IMR-90 (cell line): ENCODE measurements at regions not wholly inside any gene's neighbourhood (a gene's known extent, or its start where the extent isn't known, plus 50 kb on each side); places are given as distances from the start of the nearest gene placed in this dataset.

ENCODE experiments used
- ATAC-seq: fragments of 200-7000 bp; cut with Tn5 transposase; 2 replicates; pipeline ENCODE4 v1.9.1; 2020; ENCODE audit warnings: low read depth, mild to moderate bottlenecking, moderate library complexity
- BruUV-seq: library from RNA; stranded (reverse); fragments of 400-500 nt; replicated peaks from 2 replicates; lab custom pipeline; 2021; lab: Mats Ljungman, UMichigan
- CTCF ChIA-PET: fragments of 300-600 bp; formaldehyde crosslinking; extraction: SDS; loops from one replicate; lab custom pipeline; 2021; ENCODE audit warnings: antibody characterized with exemption; lab: Yijun Ruan, JAX
- POLR2A ChIA-PET: fragments of 300-600 bp; sonication (Branson Sonifier 250); formaldehyde crosslinking; loops from one replicate; lab custom pipeline; 2022; ENCODE audit warnings: antibody characterized with exemption; ENCODE audit not compliant: unreplicated experiment; lab: Charles Lee
- DNase-seq: peaks from one replicate; pipeline ENCODE4 v3.0.0; 2013
- H2AFZ ChIP-seq: replicated peaks from 2 replicates; pipeline ENCODE3; 2013; ENCODE audit warnings: low read length, mild to moderate bottlenecking; ENCODE audit not compliant: poor library complexity
- H2AK5ac ChIP-seq: 2 replicates; pipeline ENCODE4 v1.6.1; 2013; ENCODE audit warnings: low read depth, low read length, inconsistent platforms
- H2AK9ac ChIP-seq: replicated peaks from 2 replicates; pipeline ENCODE3; 2013; ENCODE audit warnings: mild to moderate bottlenecking, low read depth, low read length, moderate library complexity; ENCODE audit not compliant: poor library complexity
- H2BK120ac ChIP-seq: 2 replicates; pipeline ENCODE4 v1.6.1; 2013; ENCODE audit warnings: low read depth, low read length, inconsistent platforms
- H2BK15ac ChIP-seq: 3 replicates; pipeline ENCODE4 v1.6.1; 2013; ENCODE audit warnings: low read depth, low read length, inconsistent platforms
- H2BK20ac ChIP-seq: 2 replicates; pipeline ENCODE4 v1.6.1; 2013; ENCODE audit warnings: low read depth, mild to moderate bottlenecking, inconsistent platforms, low read length, moderate library complexity
- H2BK5ac ChIP-seq: 2 replicates; pipeline ENCODE4 v1.6.1; 2013; ENCODE audit warnings: mild to moderate bottlenecking, low read depth, low read length, inconsistent platforms; ENCODE audit not compliant: poor library complexity, severe bottlenecking
- H3K14ac ChIP-seq: replicated peaks from 2 replicates; pipeline ENCODE4 v1.6.1; 2013; ENCODE audit warnings: low read depth, low read length, inconsistent platforms
- H3K18ac ChIP-seq: 2 replicates; pipeline ENCODE4 v1.6.1; 2013; ENCODE audit warnings: low read depth, low read length, control low read depth
- H3K23ac ChIP-seq: 2 replicates; pipeline ENCODE4 v1.6.1; 2013; ENCODE audit warnings: low read depth, low read length, inconsistent platforms
- H3K27ac ChIP-seq: 2 replicates; pipeline ENCODE4 v1.5.1; 2013; ENCODE audit warnings: mild to moderate bottlenecking, control low read depth, low read length; ENCODE audit not compliant: insufficient read depth
- H3K27me3 ChIP-seq: 2 replicates; pipeline ENCODE4 v1.6.1; 2013; ENCODE audit warnings: low read length; ENCODE audit not compliant: control insufficient read depth, insufficient read depth
- H3K36me3 ChIP-seq: 2 replicates; pipeline ENCODE4 v1.6.1; 2013; ENCODE audit warnings: low read length, mixed read lengths; ENCODE audit not compliant: control insufficient read depth, insufficient read depth
- H3K4ac ChIP-seq: 2 replicates; pipeline ENCODE4 v1.6.1; 2013; ENCODE audit warnings: low read depth, low read length, inconsistent platforms
- H3K4me1 ChIP-seq: 2 replicates; pipeline ENCODE4 v1.6.1; 2013; ENCODE audit warnings: low read length, mixed read lengths; ENCODE audit not compliant: control insufficient read depth, insufficient read depth
- H3K4me2 ChIP-seq: 2 replicates; pipeline ENCODE4 v1.6.1; 2013; ENCODE audit warnings: low read depth, mild to moderate bottlenecking, control low read depth, low read length, moderate library complexity
- H3K4me3 ChIP-seq: 2 replicates; pipeline ENCODE4 v1.5.1; 2013; ENCODE audit warnings: low read depth, mild to moderate bottlenecking, control low read depth, low read length, moderate library complexity; ENCODE audit not compliant: insufficient read depth
- H3K56ac ChIP-seq: 2 replicates; pipeline ENCODE4 v1.6.1; 2013; ENCODE audit warnings: low read length, inconsistent platforms; ENCODE audit not compliant: insufficient read depth; ENCODE audit errors: extremely low read depth
- H3K79me1 ChIP-seq, 2 experiments: 2 replicates each; pipeline ENCODE4 v1.6.1; 2013; ENCODE audit warnings: low read length in 2 of 2, inconsistent platforms in 1 of 2, low read depth in 1 of 2
- H3K9ac ChIP-seq: 2 replicates; pipeline ENCODE4 v1.6.1; 2013; ENCODE audit warnings: low read depth, low read length, control low read depth
- H3K9me1 ChIP-seq: 2 replicates; pipeline ENCODE4 v1.6.1; 2013; ENCODE audit warnings: low read length, inconsistent platforms; ENCODE audit not compliant: insufficient read depth
- H3K9me3 ChIP-seq: 2 replicates; pipeline ENCODE4 v1.6.1; 2013; ENCODE audit warnings: low read length; ENCODE audit not compliant: control insufficient read depth, insufficient read depth
- H4K20me1 ChIP-seq: 2 replicates; pipeline ENCODE4 v1.6.1; 2013; ENCODE audit warnings: low read length, inconsistent platforms; ENCODE audit not compliant: insufficient read depth
- H4K5ac ChIP-seq: 2 replicates; pipeline ENCODE4 v1.6.1; 2013; ENCODE audit warnings: mild to moderate bottlenecking, low read depth, low read length, control low read depth
- H4K8ac ChIP-seq, 2 experiments: 2 replicates each; pipeline ENCODE4 v1.6.1; 2013; ENCODE audit warnings: low read depth in 2 of 2, low read length in 2 of 2, control low read depth in 1 of 2, inconsistent platforms in 1 of 2
- H4K91ac ChIP-seq: 2 replicates; pipeline ENCODE4 v1.6.1; 2013; ENCODE audit warnings: low read depth, low read length, inconsistent platforms; ENCODE audit not compliant: insufficient read depth
- BHLHE40 ChIP-seq: fragments of 150-350 bp; IDR thresholded peaks from 2 replicates; pipeline ENCODE4 v1.6.1; 2016; ENCODE audit warnings: mild to moderate bottlenecking, low read depth, low read length
- CEBPB ChIP-seq: IDR thresholded peaks from 2 replicates; pipeline ENCODE4 v1.6.1; 2012; ENCODE audit warnings: low read depth, low read length, improper control_type of control experiment
- CHD1 ChIP-seq: IDR thresholded peaks from 2 replicates; pipeline ENCODE4 v1.6.1; 2012; ENCODE audit warnings: low read depth, low read length, improper control_type of control experiment
- ELK1 ChIP-seq: fragments of 150-350 bp; IDR thresholded peaks from 2 replicates; pipeline ENCODE4 v1.6.1; 2016; ENCODE audit warnings: low read depth, mild to moderate bottlenecking, low read length, moderate library complexity, borderline replicate concordance
- FOS ChIP-seq: fragments of 150-350 bp; IDR thresholded peaks from 2 replicates; pipeline ENCODE4 v1.6.1; 2016; ENCODE audit warnings: low read depth, low read length
- MAFK ChIP-seq: IDR thresholded peaks from 2 replicates; pipeline ENCODE4 v1.6.1; 2012; ENCODE audit warnings: low read depth, low read length, improper control_type of control experiment
- MAZ ChIP-seq: IDR thresholded peaks from 2 replicates; pipeline ENCODE4 v1.6.1; 2012; ENCODE audit warnings: low read depth, mild to moderate bottlenecking, low read length, improper control_type of control experiment, moderate library complexity, borderline replicate concordance
- MXI1 ChIP-seq: IDR thresholded peaks from 2 replicates; pipeline ENCODE4 v1.6.1; 2012; ENCODE audit warnings: low read depth, mild to moderate bottlenecking, low read length, moderate library complexity, borderline replicate concordance
- NFE2L2 ChIP-seq: fragments of 150-350 bp; IDR thresholded peaks from 2 replicates; pipeline ENCODE4 v1.6.1; 2016; ENCODE audit warnings: low read depth, mild to moderate bottlenecking, low read length
- POLR2A ChIP-seq: IDR thresholded peaks from 2 replicates; pipeline ENCODE4 v1.6.1; 2012; ENCODE audit warnings: mild to moderate bottlenecking, low read depth, low read length
- RAD21 ChIP-seq: IDR thresholded peaks from 2 replicates; pipeline ENCODE4 v1.6.1; 2012; ENCODE audit warnings: low read length, improper control_type of control experiment
- RCOR1 ChIP-seq: IDR thresholded peaks from 2 replicates; pipeline ENCODE4 v1.6.1; 2012; ENCODE audit warnings: mild to moderate bottlenecking, low read length, improper control_type of control experiment; ENCODE audit not compliant: insufficient replicate concordance
- RFX5 ChIP-seq: IDR thresholded peaks from 2 replicates; pipeline ENCODE4 v1.8.0; 2012; ENCODE audit warnings: low read depth, mild to moderate bottlenecking, low read length, moderate library complexity
- SMC3 ChIP-seq: fragments of 150-350 bp; IDR thresholded peaks from 2 replicates; pipeline ENCODE4 v1.6.1; 2016; ENCODE audit warnings: low read depth, mild to moderate bottlenecking, antibody characterized with exemption, low read length, moderate library complexity
- WGBS, 2 experiments: methylation state at CpG; one replicate each; pipeline versions ENCODE4 v1.1.5 to v1.1.7; 2013; ENCODE audit warnings: missing lambda C conversion rate in 2 of 2; ENCODE audit not compliant: insufficient read length in 1 of 2; ENCODE audit errors: extremely low coverage in 2 of 2; 5-methylcytosine and 5-hydroxymethylcytosine counted together
- dilution Hi-C: fragments of 300-500 bp; cut with HindIII; formaldehyde crosslinking; loops from one replicate; pipeline ENCODE4 v1.14.3; 2018; ENCODE audit warnings: low sequenced_read_pairs; ENCODE audit not compliant: unreplicated experiment
- in situ Hi-C: fragments of 300-500 bp; cut with MboI; formaldehyde crosslinking; loops from 3 replicates; pipeline ENCODE4 v1.14.3; 2019; ENCODE audit warnings: low sequenced_read_pairs, inconsistent platforms, mixed read lengths
- intact Hi-C: fragments of 100-400 bp; cut with micrococcal nuclease; formaldehyde crosslinking; loops from 2 replicates; pipeline ENCODE4 v1.10.0; 2022
- TF ChIP-seq, protein P1 (sequence below): conservative IDR thresholded peaks from 2 replicates; pipeline ENCODE4 v1.5.1; 2012; ENCODE audit warnings: mild to moderate bottlenecking, low read depth, low read length, improper control_type of control experiment
- TF ChIP-seq, protein P2 (sequence below): fragments of 150-350 bp; IDR thresholded peaks from 2 replicates; pipeline ENCODE4 v1.6.1; 2017; ENCODE audit warnings: mild to moderate bottlenecking, antibody characterized with exemption, low read length, low read depth

DNA sequence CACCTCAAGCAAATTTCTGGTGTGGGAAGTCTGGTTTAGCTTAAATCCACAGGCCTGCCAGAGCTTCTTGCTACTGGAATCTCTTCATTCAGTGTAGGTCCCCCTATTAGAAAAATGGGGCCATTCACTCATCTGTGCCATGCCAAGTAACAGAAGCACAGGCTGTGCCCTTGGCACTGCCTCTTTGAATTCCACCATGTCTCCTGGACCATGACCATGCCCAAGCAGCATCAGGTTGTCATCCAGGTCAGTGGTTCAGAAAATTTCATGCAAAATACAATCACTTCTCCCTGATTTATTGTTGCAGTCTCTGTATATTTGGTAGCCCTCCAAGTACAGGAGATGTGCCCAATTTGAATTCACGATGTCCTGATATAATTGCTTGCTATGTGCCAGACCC, 602.1 kb upstream of the ZNF385D start:
- Histone ChIP-seq H3K23ac (no peak overlapping the region), H3K9me3 (no peaks in the 10 kb centered on the region; the same call in 1 of the 2 replicates), H3K9me1 (no peaks in the 10 kb centered on the region), H2AFZ (no peak overlapping the region), H3K4ac (no peak overlapping the region), H4K20me1 (no peaks in the 10 kb centered on the region), H2BK15ac (no peak overlapping the region), H3K18ac (no peak overlapping the region), H2BK20ac (no peak overlapping the region), H2BK120ac (no peak overlapping the region), H2AK5ac (no peak overlapping the region), H3K9ac (no peak overlapping the region), H3K79me1 (no peaks in the 10 kb centered on the region), H4K91ac (no peak overlapping the region), H3K4me2 (no peak overlapping the region), H4K5ac (no peak overlapping the region), H3K4me1 (no peaks in the 10 kb centered on the region), H3K27ac (no peak overlapping the region), H3K56ac (no peak overlapping the region), H3K36me3 (no peaks in the 10 kb centered on the region), H3K4me3 (no peak overlapping the region), H4K8ac (no peak overlapping the region), H3K14ac (no peak overlapping the region), H3K27me3 (no peaks in the 10 kb centered on the region), H2AK9ac (no peak overlapping the region), H2BK5ac (no peak overlapping the region)
- dilution Hi-C loops = no loop called here
- in situ Hi-C loops = no loop called here
- no peak for DNase-seq
- intact Hi-C loops = no loop called here
- WGBS, 2 experiments = no CpG with 5 or more reads among the region's 1 CpG
- CTCF ChIA-PET = no interaction called here
- TF ChIP-seq BHLHE40 (no peak), MAFK (no peak), CEBPB (no peak), RCOR1 (no peak), POLR2A (no peak), NFE2L2 (no peak), SMC3 (no peak), FOS (no peak), RFX5 (no peak), ELK1 (no peak), MAZ (no peak), MXI1 (no peak), RAD21 (no peak), CHD1 (no peak)
- TF ChIP-seq, protein P1, sequence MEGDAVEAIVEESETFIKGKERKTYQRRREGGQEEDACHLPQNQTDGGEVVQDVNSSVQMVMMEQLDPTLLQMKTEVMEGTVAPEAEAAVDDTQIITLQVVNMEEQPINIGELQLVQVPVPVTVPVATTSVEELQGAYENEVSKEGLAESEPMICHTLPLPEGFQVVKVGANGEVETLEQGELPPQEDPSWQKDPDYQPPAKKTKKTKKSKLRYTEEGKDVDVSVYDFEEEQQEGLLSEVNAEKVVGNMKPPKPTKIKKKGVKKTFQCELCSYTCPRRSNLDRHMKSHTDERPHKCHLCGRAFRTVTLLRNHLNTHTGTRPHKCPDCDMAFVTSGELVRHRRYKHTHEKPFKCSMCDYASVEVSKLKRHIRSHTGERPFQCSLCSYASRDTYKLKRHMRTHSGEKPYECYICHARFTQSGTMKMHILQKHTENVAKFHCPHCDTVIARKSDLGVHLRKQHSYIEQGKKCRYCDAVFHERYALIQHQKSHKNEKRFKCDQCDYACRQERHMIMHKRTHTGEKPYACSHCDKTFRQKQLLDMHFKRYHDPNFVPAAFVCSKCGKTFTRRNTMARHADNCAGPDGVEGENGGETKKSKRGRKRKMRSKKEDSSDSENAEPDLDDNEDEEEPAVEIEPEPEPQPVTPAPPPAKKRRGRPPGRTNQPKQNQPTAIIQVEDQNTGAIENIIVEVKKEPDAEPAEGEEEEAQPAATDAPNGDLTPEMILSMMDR = no peak
- TF ChIP-seq, protein P2, sequence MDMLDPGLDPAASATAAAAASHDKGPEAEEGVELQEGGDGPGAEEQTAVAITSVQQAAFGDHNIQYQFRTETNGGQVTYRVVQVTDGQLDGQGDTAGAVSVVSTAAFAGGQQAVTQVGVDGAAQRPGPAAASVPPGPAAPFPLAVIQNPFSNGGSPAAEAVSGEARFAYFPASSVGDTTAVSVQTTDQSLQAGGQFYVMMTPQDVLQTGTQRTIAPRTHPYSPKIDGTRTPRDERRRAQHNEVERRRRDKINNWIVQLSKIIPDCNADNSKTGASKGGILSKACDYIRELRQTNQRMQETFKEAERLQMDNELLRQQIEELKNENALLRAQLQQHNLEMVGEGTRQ = no peak
- POLR2A ChIA-PET = no interaction called here
- no TSS peak for BruUV-seq
- no peak for ATAC-seq
